ENCODE measurements at regions not wholly inside any gene's neighbourhood (a gene's known extent, or its start where the extent isn't known, plus 50 kb on each side); places are given as distances from the start of the nearest gene placed in this dataset.
"Not testable (repeated sequence)": the region's sequence is repeated elsewhere in the genome, so short reads cannot be mapped to it uniquely, and the experiment has no call there.

- not testable (repeated sequence) for DNase-seq
Measured at GRCh38 chr7:26424319-26424718, 132.7 kb downstream of the SNX10 start.

DNA sequence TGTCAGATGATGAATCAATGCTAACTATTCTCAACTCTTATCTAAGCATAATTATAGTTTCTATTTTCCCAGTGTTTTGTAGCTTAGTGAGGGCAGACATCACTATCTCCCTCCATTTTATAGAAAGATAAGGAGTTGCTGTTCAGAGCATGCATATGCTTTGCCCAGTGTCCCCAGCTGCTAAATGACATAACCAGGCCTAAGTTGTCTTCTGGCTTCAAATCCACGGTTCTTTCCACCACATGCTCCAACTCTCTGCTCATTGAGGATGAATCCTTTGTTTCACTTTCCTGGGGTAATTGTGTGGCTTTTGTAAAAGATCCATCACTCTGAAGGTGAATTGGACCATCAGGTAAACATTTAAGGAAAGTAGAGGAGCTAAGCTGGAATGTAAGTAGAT, 134.0 kb downstream of the SNX10 start:
- DNase-seq, result no peak

DNA sequence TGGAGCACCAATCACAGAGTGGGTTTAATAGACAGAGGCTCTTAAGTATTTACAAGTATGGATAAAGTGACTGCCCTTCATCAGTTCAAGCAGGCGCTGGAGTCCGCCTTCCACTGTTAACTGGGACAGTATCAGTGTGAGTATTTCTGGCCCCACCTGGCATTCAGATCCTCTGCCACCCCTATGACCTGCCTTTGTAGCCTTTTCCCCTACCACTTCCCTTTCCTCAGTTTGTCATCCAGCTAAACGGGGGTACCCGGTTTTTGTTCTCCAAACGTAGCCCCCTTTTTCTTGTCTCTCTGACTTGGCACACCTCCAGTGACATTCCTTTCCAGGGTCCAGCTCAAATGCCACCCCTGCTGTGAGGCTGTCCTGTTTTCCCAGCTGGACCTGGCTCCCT, 134.4 kb downstream of the SNX10 start:
- DNase-seq, result no peak

DNA sequence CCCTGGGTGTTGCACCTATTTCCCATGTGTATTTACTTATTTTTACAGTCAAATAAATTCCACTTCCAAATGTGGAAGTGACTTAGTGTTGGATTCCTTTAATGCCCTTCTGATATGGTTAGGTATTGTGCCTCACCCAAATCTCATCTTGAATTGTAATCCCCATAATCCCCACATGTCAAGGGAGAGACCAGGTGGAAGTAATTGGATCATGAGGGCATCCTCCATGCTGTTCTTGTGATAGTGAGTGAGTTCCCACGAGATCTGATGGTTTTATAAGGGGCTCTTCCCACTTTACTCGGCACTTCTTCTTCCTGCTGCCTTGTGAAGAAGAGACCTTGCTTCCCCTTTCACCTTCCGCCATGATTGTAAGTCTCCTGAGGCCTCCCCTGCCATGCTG, 136.9 kb downstream of the SNX10 start:
- DNase-seq, result no peak

DNA sequence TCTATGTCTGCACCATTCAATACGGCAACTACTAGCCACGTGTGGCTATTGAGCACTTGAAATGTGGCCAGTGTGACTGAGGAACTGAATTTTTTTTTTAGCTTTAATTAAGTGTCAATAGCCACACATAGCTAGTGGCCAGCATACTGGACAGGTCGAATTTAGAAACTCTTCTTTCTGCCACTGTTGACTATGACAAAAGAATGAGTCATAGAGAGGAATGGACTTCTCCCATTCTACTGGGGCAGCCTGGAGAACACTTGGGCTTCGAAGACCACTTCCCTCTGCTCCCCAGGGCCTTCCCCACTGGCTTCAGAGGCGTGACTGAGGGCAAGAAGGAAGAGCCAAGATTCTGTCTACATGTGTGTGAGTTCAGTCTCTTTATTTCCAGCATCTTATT, 137.5 kb downstream of the SNX10 start:
- no peak for DNase-seq

GRCh38 chr7:26434974-26435373, 143.3 kb downstream of the SNX10 start:
- DNase-seq, result no peak

GRCh38 chr7:26437003-26437532, 145.4 kb downstream of the SNX10 start:
- no peak for DNase-seq

DNA sequence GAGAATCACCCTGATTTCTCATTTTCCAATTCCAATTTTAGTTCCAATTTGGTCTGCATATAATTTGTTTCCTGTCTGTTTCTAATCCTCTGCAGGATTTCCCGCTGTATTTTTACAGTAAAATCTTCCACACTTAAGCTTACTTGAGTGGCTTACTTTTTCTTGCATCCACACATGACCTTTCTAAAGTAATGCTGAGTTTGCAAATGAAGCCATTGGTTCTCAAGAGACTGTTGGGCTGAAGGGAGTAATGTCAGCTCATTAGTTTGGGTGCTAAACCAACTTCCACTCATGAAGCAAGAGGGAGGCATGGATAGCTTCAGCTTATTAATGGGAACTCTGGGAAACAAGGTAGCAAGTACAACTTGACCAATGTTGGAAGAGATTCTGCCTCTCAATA, 146.4 kb downstream of the SNX10 start:
- DNase-seq, result no peak

- no peak for DNase-seq
Measured at GRCh38 chr7:26439521-26440232, 148.0 kb downstream of the SNX10 start.

GRCh38 chr7:26440233-26441001, 148.8 kb downstream of the SNX10 start:
- no peak for DNase-seq

DNA sequence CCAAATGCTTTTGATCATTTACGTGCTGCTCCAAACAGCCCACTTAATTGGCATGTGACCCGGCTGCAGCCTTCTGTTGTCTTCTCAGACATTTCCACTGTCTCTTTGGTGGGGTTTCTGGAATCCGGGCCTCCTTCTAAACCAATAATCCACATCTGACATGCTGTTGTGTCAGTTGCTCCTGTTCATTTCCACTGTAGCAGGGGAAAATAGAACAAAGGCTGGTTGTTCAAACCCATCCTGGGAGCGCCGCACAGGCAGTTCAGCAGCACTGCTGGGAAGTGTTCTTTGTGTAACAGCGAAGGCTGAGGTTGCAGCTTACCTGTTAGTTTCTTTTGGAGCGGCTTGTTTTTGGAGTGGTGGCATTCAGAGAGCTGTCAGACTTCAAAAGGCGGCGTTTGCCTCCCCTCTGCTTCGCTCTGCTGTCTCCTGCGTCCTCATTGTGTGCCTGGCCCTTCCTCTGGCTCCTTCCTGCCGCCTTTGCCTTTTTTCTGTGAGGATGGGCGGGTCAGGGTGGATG, 149.4 kb downstream of the SNX10 start:
- no peak for DNase-seq

- DNase-seq, result no peak
Measured at GRCh38 chr7:26441611-26442277, 150.1 kb downstream of the SNX10 start.

DNA sequence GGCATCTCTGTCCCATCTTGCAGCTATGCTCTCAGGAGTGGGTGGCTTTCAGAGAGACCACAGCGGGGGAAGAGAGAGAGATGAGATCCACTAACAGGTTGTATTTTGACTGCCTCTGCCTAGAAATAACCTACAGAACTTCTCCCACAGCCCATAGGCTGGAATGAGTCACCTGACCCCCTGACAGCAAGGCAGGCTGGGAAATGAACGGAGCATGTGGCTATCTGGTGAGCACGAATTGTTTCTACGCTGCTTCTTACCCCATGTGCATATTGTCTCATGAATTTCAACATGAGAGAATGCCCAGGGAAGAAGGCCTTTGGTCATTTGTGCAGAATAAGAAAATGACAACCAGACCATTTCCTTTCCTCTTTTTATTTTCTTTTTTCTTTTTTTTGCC, 151.3 kb downstream of the SNX10 start:
- DNase-seq, result no peak

DNA sequence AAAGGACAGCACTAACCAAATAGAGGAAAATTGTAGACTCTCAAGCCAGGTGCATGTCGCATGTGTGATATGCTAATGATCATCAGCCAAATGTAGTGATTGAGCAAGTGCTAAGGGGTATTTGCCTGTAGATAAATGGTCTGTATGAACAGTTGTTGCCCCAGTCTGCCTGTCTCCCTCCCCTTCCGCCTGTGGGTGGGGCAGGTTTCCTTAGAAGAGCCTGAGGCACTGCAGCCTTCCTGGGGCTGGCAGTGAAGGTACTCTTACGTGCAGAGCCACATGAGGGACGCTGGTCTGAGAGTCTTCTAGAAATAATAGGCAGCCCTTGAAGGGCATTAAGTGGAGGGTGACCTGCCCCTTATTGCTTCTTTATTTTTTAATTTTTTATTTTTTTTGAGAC, 152.1 kb downstream of the SNX10 start:
- DNase-seq, result no peak

DNA sequence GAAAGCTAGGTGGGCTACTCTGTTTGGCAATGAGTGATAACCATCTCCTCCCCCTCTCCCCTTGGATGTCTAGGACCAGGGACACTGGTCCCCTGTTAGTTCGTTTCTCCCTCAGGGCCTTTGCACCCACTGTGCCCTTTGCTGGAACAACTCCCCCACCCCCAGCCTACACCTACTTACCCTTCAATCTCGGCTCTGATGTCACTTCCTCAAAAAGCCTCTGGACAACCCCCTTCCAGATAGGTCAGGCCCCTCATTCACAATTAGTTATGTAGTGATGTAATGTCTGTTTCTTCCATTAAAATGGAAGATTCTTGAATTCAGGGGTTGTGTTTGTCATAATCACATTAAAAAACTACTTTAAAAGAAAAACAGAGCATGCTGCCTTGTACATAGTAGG, 152.9 kb downstream of the SNX10 start:
- no peak for DNase-seq

GRCh38 chr7:26447116-26447515, 155.5 kb downstream of the SNX10 start:
- no peak for DNase-seq

GRCh38 chr7:26449175-26450165, 157.8 kb downstream of the SNX10 start:
- no peak for DNase-seq

- no peak for DNase-seq
Measured at GRCh38 chr7:26451997-26452396, 160.3 kb downstream of the SNX10 start.

DNA sequence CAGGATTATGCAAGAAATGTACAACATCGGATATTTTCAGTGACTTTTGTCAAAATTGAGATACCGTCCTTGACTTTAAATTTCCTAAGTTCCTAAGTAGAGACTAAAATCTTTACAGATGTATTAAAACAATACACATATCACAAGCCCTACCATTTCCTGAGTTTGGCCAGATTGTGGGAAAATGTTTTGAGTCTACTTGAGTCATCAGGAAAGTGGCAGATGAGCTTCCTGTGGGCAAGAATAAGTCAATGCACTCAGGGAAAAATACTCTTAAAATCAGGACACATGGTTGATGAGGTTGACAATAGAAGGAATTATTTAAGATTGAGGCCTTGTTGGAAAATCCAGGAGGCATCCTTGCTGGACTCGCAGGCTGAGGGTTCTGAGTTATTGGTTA, 162.5 kb downstream of the SNX10 start:
- DNase-seq, result no peak

GRCh38 chr7:26457696-26458327, 166.2 kb downstream of the SNX10 start:
- DNase-seq, result no peak

DNA sequence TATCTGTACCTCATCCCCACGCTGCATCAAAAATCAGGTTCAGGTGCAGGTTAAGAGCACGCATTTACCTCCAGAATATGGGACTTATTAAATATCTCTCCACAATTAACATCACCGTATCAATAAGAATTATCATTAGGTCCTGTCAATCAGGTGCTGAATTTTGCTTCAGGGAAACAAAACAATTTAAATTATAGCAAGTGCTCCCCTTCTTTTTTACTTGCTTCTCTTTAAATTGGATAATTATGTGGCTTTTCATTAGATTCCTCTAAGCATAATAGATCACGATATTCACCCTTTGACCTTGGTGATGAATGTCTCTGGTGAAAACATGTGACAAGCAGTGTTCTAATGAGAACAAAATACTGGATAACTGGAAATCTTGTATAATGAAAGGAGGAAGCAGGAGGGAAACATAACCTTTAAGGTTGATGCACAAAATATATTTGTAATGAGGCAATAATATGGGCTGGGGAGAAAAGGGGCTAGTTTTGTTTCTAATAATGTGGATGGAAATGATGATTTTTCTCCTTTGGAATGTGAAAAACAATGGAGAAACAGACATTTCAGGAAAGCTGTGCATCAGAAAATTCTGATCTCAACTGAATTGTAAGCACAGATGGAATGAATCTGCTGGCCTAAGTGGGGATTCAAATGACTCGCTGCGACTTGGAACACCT, 166.9 kb downstream of the SNX10 start:
- no peak for DNase-seq
